ENCODE measurements at regions not wholly inside any gene's neighbourhood (a gene's known extent, or its start where the extent isn't known, plus 50 kb on each side); places are given as distances from the start of the nearest gene placed in this dataset.

GRCh38 chr1:58879464-58879863, 95.6 kb upstream of the JUN start:
- H3K27me3 ChIP-seq: no peaks in the 10 kb centered on the region
- no peak for DNase-seq
- H3K4me3 ChIP-seq: no peak overlapping the region
- intact Hi-C loops (cut with DNase I): no loop called here
- no peaks in the 10 kb centered on the region for H3K36me3 ChIP-seq (replicated peaks in 1 of 2; ENCODE audit: insufficient read depth in 1 of 2, low read depth in 2 of 2)
- 92 to 93% methylated on average over 2 of the region's 2 CpGs for WGBS, 2 donors
- no peak for ATAC-seq
- H3K4me1 ChIP-seq: peaks cover 53% of the 10 kb centered on the region
- no peaks in the 10 kb centered on the region for H3K9me3 ChIP-seq
- TF ChIP-seq CTCF (IDR thresholded peaks at IDR 0.05) (no peak), POLR2A (IDR thresholded peaks at IDR 0.05) (no peak)
- no peak overlapping the region for H3K27ac ChIP-seq

- 94 to 96% methylated on average over 2 of the region's 2 CpGs for WGBS, 2 donors
- TF ChIP-seq POLR2A (IDR thresholded peaks at IDR 0.05) (no peak), CTCF (IDR thresholded peaks at IDR 0.05) (no peak)
- no peak for ATAC-seq
- Histone ChIP-seq H3K4me1 (peaks cover 53% of the 10 kb centered on the region), H3K9me3 (no peaks in the 10 kb centered on the region), H3K36me3 (replicated peaks in 1 of 2; ENCODE audit: insufficient read depth in 1 of 2, low read depth in 2 of 2) (no peaks in the 10 kb centered on the region), H3K27me3 (no peaks in the 10 kb centered on the region), H3K4me3 (no peak overlapping the region), H3K27ac (no peak overlapping the region)
- intact Hi-C loops (cut with DNase I): no loop called here
- DNase-seq: no peak
Observed at GRCh38 chr1:58880592-58880991, 96.7 kb upstream of the JUN start.

GRCh38 chr1:58881471-58881994, 97.7 kb upstream of the JUN start:
- 53 to 64% methylated on average over 3 of the region's 3 CpGs for WGBS, 2 donors
- no peak for TF ChIP-seq POLR2A (IDR thresholded peaks at IDR 0.05)
- no peak for TF ChIP-seq CTCF (IDR thresholded peaks at IDR 0.05)
- peak overlapping the region in 3 of 4 donors; percentile 15 to 17 (median 15) for H3K27ac ChIP-seq
- peak; percentile 46 for ATAC-seq
- H3K27me3 ChIP-seq: no peaks in the 10 kb centered on the region
- peaks cover 53% of the 10 kb centered on the region for H3K4me1 ChIP-seq
- H3K9me3 ChIP-seq: no peaks in the 10 kb centered on the region
- H3K4me3 ChIP-seq: no peak overlapping the region
- DNase-seq: peak; percentile 65 to 86 (median 76)
- intact Hi-C loops (cut with DNase I): no loop called here
- no peaks in the 10 kb centered on the region for H3K36me3 ChIP-seq (replicated peaks in 1 of 2; ENCODE audit: insufficient read depth in 1 of 2, low read depth in 2 of 2)

- H3K27me3 ChIP-seq: no peaks in the 10 kb centered on the region
- peaks cover 60% of the 10 kb centered on the region for H3K4me1 ChIP-seq
- H3K27ac ChIP-seq: peak overlapping the region; percentile 17 to 88 (median 84)
- 53 to 60% methylated on average over 12 of the region's 12 CpGs for WGBS, 2 donors
- TF ChIP-seq CTCF (IDR thresholded peaks at IDR 0.05) (no peak), POLR2A (IDR thresholded peaks at IDR 0.05) (no peak)
- no peaks in the 10 kb centered on the region for H3K36me3 ChIP-seq (replicated peaks in 1 of 2; ENCODE audit: insufficient read depth in 1 of 2, low read depth in 2 of 2)
- H3K4me3 ChIP-seq: no peak overlapping the region
- H3K9me3 ChIP-seq: no peaks in the 10 kb centered on the region
- DNase-seq: peak in 1 of 4 donors; percentile 37
- no peak for ATAC-seq
- intact Hi-C loops (cut with DNase I): no loop called here
Observed at GRCh38 chr1:58882322-58882948, 98.6 kb upstream of the JUN start.
